K562 (cell line): ENCODE measurements at regions not wholly inside any gene's neighbourhood (a gene's known extent, or its start where the extent isn't known, plus 50 kb on each side); places are given as distances from the start of the nearest gene placed in this dataset.

Experiments used
- ATAC-seq: fragments of 200-7000 bp; cut with Tn5 transposase; 3 replicates; pipeline ENCODE4 v1.9.1; 2020; ENCODE audit warnings: moderate library complexity
- BruUV-seq: library from RNA; stranded (reverse); fragments of 400-500 nt; replicated peaks from 2 replicates; lab custom pipeline; 2021; lab: Mats Ljungman, UMichigan
- CTCF ChIA-PET: fragments of 300-600 bp; formaldehyde crosslinking; extraction: SDS; loops from one replicate; lab custom pipeline; 2021; ENCODE audit warnings: low intra/inter-chr PET ratio; lab: Yijun Ruan, JAX
- POLR2A ChIA-PET: fragments of 300-600, 350-650 bp; sonication (Branson Sonifier 250); formaldehyde crosslinking; extraction: SDS; loops from one replicate; lab custom pipeline; 2021; ENCODE audit warnings: antibody characterized with exemption, inconsistent platforms; lab: Yijun Ruan, JAX
- DNase-seq, 4 experiments: peaks; one replicate each; pipeline versions ENCODE4 v3.0.0 to v3.0.0-alpha.2; 2011 to 2018; ENCODE audit warnings: low spot score in 3 of 4, mixed read lengths in 3 of 4; ENCODE audit errors: extremely low read depth in 1 of 4
- FAIRE-seq: peaks from 2 replicates; lab custom pipeline; 2011; peaks lifted over from hg19 to GRCh38; lab: Jason Lieb, UNC
- H2AFZ ChIP-seq: 2 replicates; pipeline ENCODE4 v1.6.0; 2011; ENCODE audit warnings: low read depth, low read length, control low read depth, inconsistent platforms
- H3K27ac ChIP-seq: fragments of 200-600 bp; 3 replicates; pipeline ENCODE4 v1.8.0; 2011; ENCODE audit warnings: low read depth, mild to moderate bottlenecking, control low read depth, inconsistent platforms, low read length, moderate library complexity, mixed read lengths; ENCODE audit errors: extremely low read depth
- H3K27me3 ChIP-seq, 2 experiments: fragments of 300-600 bp in 1 of 2; 2 replicates in 1 of 2; 3 replicates in 1 of 2; pipeline versions ENCODE4 v1.6.0 to v1.8.0; 2011; ENCODE audit warnings: inconsistent platforms in 2 of 2, low read length in 2 of 2, mild to moderate bottlenecking in 1 of 2, mixed read lengths in 1 of 2, moderate library complexity in 1 of 2; ENCODE audit not compliant: control insufficient read depth in 2 of 2, insufficient read depth in 2 of 2
- H3K36me3 ChIP-seq: fragments of 300-600 bp; 3 replicates; pipeline ENCODE4 v1.8.0; 2011; ENCODE audit warnings: mild to moderate bottlenecking, low read length, inconsistent platforms; ENCODE audit not compliant: control insufficient read depth, insufficient read depth
- H3K4me1 ChIP-seq, 2 experiments: fragments of 200-600 bp in 1 of 2; replicated peaks in 1 of 2; 2 replicates in 1 of 2; 3 replicates in 1 of 2; pipeline versions ENCODE4 v1.5.1 to v1.8.0; 2011; ENCODE audit warnings: inconsistent platforms in 2 of 2, low read length in 2 of 2, mild to moderate bottlenecking in 1 of 2, mixed read lengths in 1 of 2, moderate library complexity in 1 of 2; ENCODE audit not compliant: control insufficient read depth in 2 of 2, insufficient read depth in 2 of 2
- H3K4me2 ChIP-seq: 2 replicates; pipeline ENCODE4 v1.6.1; 2011; ENCODE audit warnings: low read length, control low read depth, inconsistent platforms, mixed read lengths; ENCODE audit not compliant: insufficient read depth
- H3K4me3 ChIP-seq: fragments of 200-600 bp; sonication (generic), shearing (Covaris generic); 2 replicates; pipeline ENCODE4 v1.5.1; 2016; ENCODE audit warnings: control low read depth, inconsistent platforms
- H3K79me2 ChIP-seq: fragments of 200-600 bp; 3 replicates; pipeline ENCODE4 v1.8.0; 2011; ENCODE audit warnings: low read length, inconsistent platforms; ENCODE audit not compliant: control insufficient read depth, insufficient read depth
- H3K9ac ChIP-seq, 2 experiments: 2 replicates each; pipeline versions ENCODE4 v1.6.0 to v1.6.1; 2011; ENCODE audit warnings: low read depth in 2 of 2, low read length in 2 of 2, control low read depth in 1 of 2, inconsistent platforms in 1 of 2, mild to moderate bottlenecking in 1 of 2, mixed read lengths in 1 of 2; ENCODE audit not compliant: insufficient read depth in 1 of 2
- H3K9me1 ChIP-seq: one replicate; pipeline ENCODE4 v1.6.0; 2011; ENCODE audit warnings: inconsistent platforms, mild to moderate bottlenecking, low read length, moderate library complexity; ENCODE audit not compliant: control insufficient read depth, insufficient read depth
- H3K9me3 ChIP-seq: replicated peaks from 2 replicates; pipeline ENCODE4 v1.5.1; 2011; ENCODE audit warnings: low read depth, low read length, inconsistent platforms; ENCODE audit not compliant: control insufficient read depth, insufficient read depth
- H4K20me1 ChIP-seq: replicated peaks from 2 replicates; pipeline ENCODE4 v1.6.1; 2011; ENCODE audit warnings: low read length, inconsistent platforms, mixed read lengths; ENCODE audit not compliant: control insufficient read depth, insufficient read depth
- JUND ChIP-seq, 2 experiments: IDR thresholded peaks; 2 replicates in 1 of 2; 3 replicates in 1 of 2; pipeline ENCODE4 v1.6.1; 2011; ENCODE audit warnings: borderline replicate concordance in 2 of 2, low read depth in 2 of 2, low read length in 2 of 2, improper control_type of control experiment in 1 of 2, missing biosample characterization in 1 of 2, missing genetic modification characterization in 1 of 2, missing genetic modification reagents in 1 of 2
- PPARD ChIP-seq: fragments of 250-450 bp; sonication (Bioruptor Pico); IDR thresholded peaks from 2 replicates; pipeline ENCODE4 v1.8.0; 2022; ENCODE audit warnings: inconsistent platforms, mild to moderate bottlenecking, moderate library complexity
- RCOR1 ChIP-seq, 2 experiments: IDR thresholded peaks; 2 replicates each; pipeline ENCODE4 v1.6.1; 2012; ENCODE audit warnings: low read depth in 2 of 2, low read length in 2 of 2, borderline replicate concordance in 1 of 2, improper control_type of control experiment in 1 of 2
- ZBTB1 ChIP-seq: sonication (generic); formaldehyde crosslinking; IDR thresholded peaks from 2 replicates; pipeline ENCODE4 v1.8.1; 2023; ENCODE audit warnings: missing genetic modification reagents, low read depth, mild to moderate bottlenecking, borderline replicate concordance
- ZFP36 ChIP-seq: fragments of 150-350 bp; IDR thresholded peaks from 2 replicates; pipeline ENCODE4 v1.6.1; 2018; ENCODE audit warnings: low read length, low read depth; ENCODE audit not compliant: partially characterized antibody
- ZNF143 ChIP-seq: sonication (generic); formaldehyde crosslinking; IDR thresholded peaks from 2 replicates; pipeline ENCODE4 v1.9.0; 2022; ENCODE audit warnings: mild to moderate bottlenecking, missing genetic modification reagents
- ZNF224 ChIP-seq: sonication (generic); formaldehyde crosslinking; IDR thresholded peaks from 2 replicates; pipeline ENCODE4 v1.8.0; 2022; ENCODE audit warnings: mild to moderate bottlenecking, missing genetic modification reagents
- ZNF609 ChIP-seq: sonication (generic); formaldehyde crosslinking; IDR thresholded peaks from 2 replicates; pipeline ENCODE4 v1.8.1; 2023; ENCODE audit warnings: missing genetic modification reagents, mild to moderate bottlenecking, borderline replicate concordance
- ZNF785 ChIP-seq: fragments of 250-450 bp; sonication (Bioruptor Pico); IDR thresholded peaks from 2 replicates; pipeline ENCODE4 v1.4.0; 2020; ENCODE audit warnings: mild to moderate bottlenecking
- WGBS: fragments of 100-300 bp; shearing (Covaris generic); methylation state at CpG from one replicate; pipeline ENCODE4 v1.1.6; 2016; ENCODE audit warnings: low coverage, mixed read lengths; ENCODE audit not compliant: insufficient coverage; ENCODE audit errors: missing lambda C conversion rate; 5-methylcytosine and 5-hydroxymethylcytosine counted together
- in situ Hi-C: fragments of 300-500 bp; cut with MboI; formaldehyde crosslinking; loops from 4 replicates; pipeline ENCODE4 v1.15.0; 2018; ENCODE audit warnings: inconsistent platforms, mixed read lengths
- intact Hi-C: fragments of 100-400 bp; cut with micrococcal nuclease; formaldehyde crosslinking; loops from 2 replicates; pipeline ENCODE4 v1.14.2; 2022
- TF ChIP-seq, protein P1 (sequence below): sonication (generic); formaldehyde crosslinking; IDR thresholded peaks from 2 replicates; pipeline ENCODE4 v1.8.0; 2022; ENCODE audit warnings: missing genetic modification reagents, mild to moderate bottlenecking, borderline replicate concordance
- TF ChIP-seq, protein P2 (sequence below): fragments of 450-650 bp; IDR thresholded peaks from 2 replicates; pipeline ENCODE4 v1.6.1; 2016; ENCODE audit warnings: antibody characterized with exemption

- BruUV-seq: no TSS peak
- H3K9me1 ChIP-seq: no peaks in the 10 kb centered on the region
- no peaks in the 10 kb centered on the region for H4K20me1 ChIP-seq
- no peak for ATAC-seq
- no peak for DNase-seq
- FAIRE-seq: no peak
- CTCF ChIA-PET: no interaction called here
- H2AFZ ChIP-seq: no peak overlapping the region
- no peak overlapping the region for H3K27ac ChIP-seq
- no peak overlapping the region for H3K4me2 ChIP-seq
- H3K4me1 ChIP-seq: no peaks in the 10 kb centered on the region
- no peaks in the 10 kb centered on the region for H3K79me2 ChIP-seq
- no peak overlapping the region for H3K4me3 ChIP-seq
- no peak overlapping the region for H3K9ac ChIP-seq
- H3K27me3 ChIP-seq: no peaks in the 10 kb centered on the region
- WGBS: 0% methylated on average over 6 of the region's 6 CpGs
- in situ Hi-C loops (loop anchor here (25.0 kb wide), 1 partner anchor 415 kb away; the partner anchor contains the start of gene KCNJ5), intact Hi-C loops (no loop called here)
- H3K9me3 ChIP-seq: no peaks in the 10 kb centered on the region
- POLR2A ChIA-PET: no interaction called here
- no peaks in the 10 kb centered on the region for H3K36me3 ChIP-seq
- TF ChIP-seq, protein P1, sequence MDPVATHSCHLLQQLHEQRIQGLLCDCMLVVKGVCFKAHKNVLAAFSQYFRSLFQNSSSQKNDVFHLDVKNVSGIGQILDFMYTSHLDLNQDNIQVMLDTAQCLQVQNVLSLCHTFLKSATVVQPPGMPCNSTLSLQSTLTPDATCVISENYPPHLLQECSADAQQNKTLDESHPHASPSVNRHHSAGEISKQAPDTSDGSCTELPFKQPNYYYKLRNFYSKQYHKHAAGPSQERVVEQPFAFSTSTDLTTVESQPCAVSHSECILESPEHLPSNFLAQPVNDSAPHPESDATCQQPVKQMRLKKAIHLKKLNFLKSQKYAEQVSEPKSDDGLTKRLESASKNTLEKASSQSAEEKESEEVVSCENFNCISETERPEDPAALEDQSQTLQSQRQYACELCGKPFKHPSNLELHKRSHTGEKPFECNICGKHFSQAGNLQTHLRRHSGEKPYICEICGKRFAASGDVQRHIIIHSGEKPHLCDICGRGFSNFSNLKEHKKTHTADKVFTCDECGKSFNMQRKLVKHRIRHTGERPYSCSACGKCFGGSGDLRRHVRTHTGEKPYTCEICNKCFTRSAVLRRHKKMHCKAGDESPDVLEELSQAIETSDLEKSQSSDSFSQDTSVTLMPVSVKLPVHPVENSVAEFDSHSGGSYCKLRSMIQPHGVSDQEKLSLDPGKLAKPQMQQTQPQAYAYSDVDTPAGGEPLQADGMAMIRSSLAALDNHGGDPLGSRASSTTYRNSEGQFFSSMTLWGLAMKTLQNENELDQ: no peak
- no peak for TF ChIP-seq ZNF143
- TF ChIP-seq PPARD (CRISPR knock-in tag): no peak
- no peak for TF ChIP-seq ZNF785 (CRISPR knock-in tag)
- no peak for TF ChIP-seq JUND (IDR thresholded peaks at IDR 0.05; ENCODE audit: borderline replicate concordance, low read depth, low read length)
- TF ChIP-seq JUND (tag; IDR thresholded peaks at IDR 0.05; ENCODE audit: borderline replicate concordance, low read depth, low read length): no peak
- TF ChIP-seq RCOR1 (IDR thresholded peaks at IDR 0.05; ENCODE audit: borderline replicate concordance in 1 of 2, low read depth in 2 of 2, low read length in 2 of 2): no peak
- no peak for TF ChIP-seq ZNF609 (CRISPR knock-in tag)
- TF ChIP-seq, protein P2, sequence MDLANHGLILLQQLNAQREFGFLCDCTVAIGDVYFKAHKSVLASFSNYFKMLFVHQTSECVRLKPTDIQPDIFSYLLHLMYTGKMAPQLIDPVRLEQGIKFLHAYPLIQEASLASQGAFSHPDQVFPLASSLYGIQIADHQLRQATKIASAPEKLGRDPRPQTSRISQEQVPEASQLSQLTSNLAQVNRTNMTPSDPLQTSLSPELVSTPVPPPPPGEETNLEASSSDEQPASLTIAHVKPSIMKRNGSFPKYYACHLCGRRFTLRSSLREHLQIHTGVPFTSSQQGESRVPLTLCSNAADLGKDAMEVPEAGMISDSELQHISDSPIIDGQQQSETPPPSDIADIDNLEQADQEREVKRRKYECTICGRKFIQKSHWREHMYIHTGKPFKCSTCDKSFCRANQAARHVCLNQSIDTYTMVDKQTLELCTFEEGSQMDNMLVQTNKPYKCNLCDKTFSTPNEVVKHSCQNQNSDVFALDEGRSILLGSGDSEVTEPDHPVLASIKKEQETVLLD: no peak
- no peak for TF ChIP-seq ZNF224 (CRISPR knock-in tag)
- TF ChIP-seq ZBTB1 (CRISPR knock-in tag): no peak
- no peak for TF ChIP-seq ZFP36
Measured at GRCh38 chr11:129302386-129303101, 73.1 kb upstream of the BARX2 start.
